Tibial nerve (tissue), 3 donors: ENCODE measurements at regions not wholly inside any gene's neighbourhood (a gene's known extent, or its start where the extent isn't known, plus 50 kb on each side); places are given as distances from the start of the nearest gene placed in this dataset.

ENCODE experiments used
- CTCF ChIP-seq, 5 experiments: fragments of 200-600 bp in 3 of 5; fragments of 450-650 bp in 2 of 5; sonication (generic) in 3 of 5; IDR thresholded peaks; one replicate each; pipeline ENCODE4 v1.5.1; 2016 to 2019; ENCODE audit warnings: antibody characterized with exemption in 5 of 5, mild to moderate bottlenecking in 3 of 5, moderate library complexity in 2 of 5
- POLR2A ChIP-seq, 2 donors: fragments of 450-650 bp; IDR thresholded peaks; one replicate each; pipeline ENCODE4 v1.6.1; 2017; ENCODE audit warnings: antibody characterized with exemption in 2 of 2, mild to moderate bottlenecking in 2 of 2, moderate library complexity in 2 of 2

GRCh38 chr14:106179761-106180160 is 653.4 kb downstream of the TMEM121 start:
- TF ChIP-seq CTCF (IDR thresholded peaks at IDR 0.05) (no peak), POLR2A (IDR thresholded peaks at IDR 0.05) (no peak)
